H9 (cell line): ENCODE measurements at regions not wholly inside any gene's neighbourhood (a gene's known extent, or its start where the extent isn't known, plus 50 kb on each side); places are given as distances from the start of the nearest gene placed in this dataset.
A peak's percentile ranks its signal among the peaks of the same experiment; 100 is the strongest.

ENCODE experiments used
- DNase-seq: peaks from one replicate; pipeline ENCODE4 v3.0.0-alpha.2; 2017
- H2AFZ ChIP-seq: one replicate; pipeline ENCODE4 v1.6.1; 2013; ENCODE audit warnings: mild to moderate bottlenecking, low read length, control low read depth, moderate library complexity
- H2AK5ac ChIP-seq: 2 replicates; pipeline ENCODE4 v1.6.1; 2013; ENCODE audit warnings: low read length, control low read depth, mixed read lengths; ENCODE audit not compliant: insufficient read length
- H2BK120ac ChIP-seq: one replicate; pipeline ENCODE4 v1.6.1; 2013; ENCODE audit warnings: low read depth, mild to moderate bottlenecking, low read length, control low read depth, inconsistent platforms; ENCODE audit not compliant: poor library complexity, severe bottlenecking
- H2BK12ac ChIP-seq: 2 replicates; pipeline ENCODE4 v1.6.1; 2013; ENCODE audit warnings: low read length, control low read depth, mixed read lengths, low read depth; ENCODE audit not compliant: insufficient read length
- H2BK15ac ChIP-seq: 2 replicates; pipeline ENCODE4 v1.6.1; 2013; ENCODE audit warnings: low read depth, low read length, control low read depth
- H2BK20ac ChIP-seq: one replicate; pipeline ENCODE4 v1.6.1; 2013; ENCODE audit warnings: low read depth, mild to moderate bottlenecking, low read length, control low read depth, inconsistent platforms; ENCODE audit not compliant: poor library complexity, severe bottlenecking
- H2BK5ac ChIP-seq: 2 replicates; pipeline ENCODE4 v1.6.1; 2013; ENCODE audit warnings: low read length, control low read depth, mixed read lengths; ENCODE audit not compliant: insufficient read length
- H3K14ac ChIP-seq: 2 replicates; pipeline ENCODE4 v1.6.1; 2013; ENCODE audit warnings: low read length, control low read depth; ENCODE audit not compliant: insufficient read depth
- H3K18ac ChIP-seq: 2 replicates; pipeline ENCODE4 v1.6.1; 2013; ENCODE audit warnings: low read depth, mild to moderate bottlenecking, mixed read lengths, low read length, control low read depth; ENCODE audit not compliant: insufficient read length
- H3K23ac ChIP-seq: 2 replicates; pipeline ENCODE4 v1.6.1; 2013; ENCODE audit warnings: low read length, control low read depth, mixed read lengths, low read depth; ENCODE audit not compliant: insufficient read length
- H3K23me2 ChIP-seq: 2 replicates; pipeline ENCODE4 v1.6.1; 2013; ENCODE audit warnings: low read depth, mild to moderate bottlenecking, mixed read lengths, low read length, control low read depth; ENCODE audit not compliant: insufficient read length, poor library complexity, severe bottlenecking
- H3K27ac ChIP-seq: 2 replicates; pipeline ENCODE4 v1.5.1; 2013; ENCODE audit warnings: low read length, control low read depth, mixed read lengths, low read depth; ENCODE audit not compliant: insufficient read length
- H3K27me3 ChIP-seq: 2 replicates; pipeline ENCODE4 v1.6.1; 2013; ENCODE audit warnings: low read length, control low read depth, inconsistent platforms; ENCODE audit not compliant: insufficient read depth
- H3K4ac ChIP-seq: 2 replicates; pipeline ENCODE4 v1.6.1; 2013; ENCODE audit warnings: low read depth, mild to moderate bottlenecking, control low read depth, inconsistent platforms, low read length, moderate library complexity
- H3K4me1 ChIP-seq: 2 replicates; pipeline ENCODE4 v1.6.1; 2013; ENCODE audit warnings: low read length, control low read depth, inconsistent platforms; ENCODE audit not compliant: insufficient read depth
- H3K4me2 ChIP-seq: 2 replicates; pipeline ENCODE4 v1.6.1; 2013; ENCODE audit warnings: low read length, control low read depth, mixed read lengths; ENCODE audit not compliant: insufficient read length, insufficient read depth
- H3K56ac ChIP-seq: 2 replicates; pipeline ENCODE4 v1.6.1; 2013; ENCODE audit warnings: low read depth, mild to moderate bottlenecking, mixed read lengths, low read length, control low read depth; ENCODE audit not compliant: insufficient read length
- H3K79me1 ChIP-seq: 2 replicates; pipeline ENCODE4 v1.6.1; 2013; ENCODE audit warnings: low read depth, mild to moderate bottlenecking, moderate library complexity, low read length, control low read depth, inconsistent platforms; ENCODE audit not compliant: insufficient read depth, poor library complexity, severe bottlenecking
- H3K79me2 ChIP-seq: 2 replicates; pipeline ENCODE4 v1.6.1; 2013; ENCODE audit warnings: low read length, control low read depth, inconsistent platforms; ENCODE audit not compliant: insufficient read depth
- H3K9ac ChIP-seq: 2 replicates; pipeline ENCODE4 v1.6.1; 2013; ENCODE audit warnings: low read length, control low read depth, mixed read lengths; ENCODE audit not compliant: insufficient read length; ENCODE audit errors: extremely low read depth
- H3K9me3 ChIP-seq: one replicate; pipeline ENCODE4 v1.6.1; 2013; ENCODE audit warnings: low read depth, low read length, inconsistent platforms; ENCODE audit not compliant: control insufficient read depth
- H3T11ph ChIP-seq: one replicate; pipeline ENCODE4 v1.6.1; 2013; ENCODE audit warnings: mild to moderate bottlenecking, low read length, control low read depth, inconsistent platforms
- H4K20me1 ChIP-seq: one replicate; pipeline ENCODE4 v1.6.1; 2013; ENCODE audit not compliant: control insufficient read depth, insufficient read length, insufficient read depth
- H4K5ac ChIP-seq: 2 replicates; pipeline ENCODE4 v1.6.1; 2013; ENCODE audit warnings: low read depth, mild to moderate bottlenecking, mixed read lengths, low read length, control low read depth; ENCODE audit not compliant: insufficient read length
- H4K8ac ChIP-seq: replicated peaks from 2 replicates; pipeline ENCODE4 v1.6.1; 2013; ENCODE audit warnings: low read length, control low read depth, mixed read lengths, low read depth; ENCODE audit not compliant: insufficient read length
- H4K91ac ChIP-seq: 2 replicates; pipeline ENCODE4 v1.6.1; 2013; ENCODE audit warnings: low read depth, mild to moderate bottlenecking, moderate library complexity, mixed read lengths, low read length, control low read depth; ENCODE audit not compliant: insufficient read length
- H3K27ac Mint-ChIP-seq, 3 experiments: 2 replicates in 2 of 3; 3 replicates in 1 of 3; pipeline ENCODE4 v1.8.0; 2020 to 2021; ENCODE audit warnings: mixed read lengths in 3 of 3, mild to moderate bottlenecking in 1 of 3, moderate library complexity in 1 of 3
- H3K27me3 Mint-ChIP-seq: 2 replicates; pipeline ENCODE4 v1.8.0; 2021; ENCODE audit warnings: low read depth, mild to moderate bottlenecking, moderate library complexity, mixed read lengths
- H3K36me3 Mint-ChIP-seq, 3 experiments: 2 replicates in 2 of 3; 3 replicates in 1 of 3; pipeline ENCODE4 v1.8.0; 2020 to 2021; ENCODE audit warnings: low read depth in 3 of 3, mixed read lengths in 3 of 3; ENCODE audit not compliant: insufficient read depth in 1 of 3
- H3K4me1 Mint-ChIP-seq, 2 experiments: 2 replicates each; pipeline ENCODE4 v1.8.0; 2020; ENCODE audit warnings: mixed read lengths in 2 of 2
- H3K4me3 Mint-ChIP-seq, 2 experiments: 2 replicates in 1 of 2; 3 replicates in 1 of 2; pipeline ENCODE4 v1.8.0; 2020 to 2021; ENCODE audit warnings: mild to moderate bottlenecking in 2 of 2, mixed read lengths in 2 of 2, moderate library complexity in 1 of 2
- H3K9me3 Mint-ChIP-seq, 2 experiments: 2 replicates in 1 of 2; 3 replicates in 1 of 2; pipeline ENCODE4 v1.8.0; 2020; ENCODE audit warnings: mild to moderate bottlenecking in 2 of 2, mixed read lengths in 2 of 2, moderate library complexity in 1 of 2
- WGBS: extraction: QIAGEN DNeasy Blood & Tissue Kit; methylation state at CpG from one replicate; pipeline ENCODE4 v1.1.7; 2013; ENCODE audit warnings: missing lambda C conversion rate, low lambda C conversion rate, mixed read lengths; ENCODE audit not compliant: insufficient read length; ENCODE audit errors: extremely low coverage; 5-methylcytosine and 5-hydroxymethylcytosine counted together
- TF ChIP-seq, protein P1 (sequence below): fragments of 200-600 bp; sonication (generic); conservative IDR thresholded peaks from 3 replicates; pipeline ENCODE4 v1.8.0; 2021; ENCODE audit warnings: antibody characterized with exemption, mild to moderate bottlenecking

DNA sequence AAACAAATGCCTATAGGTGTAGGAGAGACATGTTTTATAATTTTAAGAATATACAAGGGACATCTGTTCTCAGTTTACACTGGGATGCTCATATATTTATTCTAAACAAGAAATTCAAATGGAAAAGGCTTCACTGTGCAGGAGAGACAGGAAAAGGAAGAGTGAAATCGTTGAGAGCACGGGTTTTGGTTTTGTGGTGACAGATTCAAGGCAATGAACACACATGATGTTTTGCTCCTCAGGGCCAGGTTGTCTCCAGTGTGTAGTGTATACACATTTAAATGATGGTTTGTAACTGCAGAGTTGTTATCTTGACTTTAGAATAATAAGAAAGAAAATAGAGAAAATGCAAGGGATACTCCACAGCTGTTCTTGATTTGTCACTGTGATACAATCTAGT is 73.7 kb downstream of the S1PR1 start:
- H2BK12ac ChIP-seq, result no peak overlapping the region
- peaks cover 7% of the 10 kb centered on the region for H3K23me2 ChIP-seq
- H3K27ac ChIP-seq, result no peak overlapping the region
- no peak overlapping the region for H4K5ac ChIP-seq
- peaks cover 27% of the 10 kb centered on the region for H3K27me3 Mint-ChIP-seq
- no peaks in the 10 kb centered on the region for H3K79me1 ChIP-seq
- no peak overlapping the region for H3K14ac ChIP-seq
- H2BK120ac ChIP-seq, result no peak overlapping the region
- H3K56ac ChIP-seq, result no peak overlapping the region
- no peaks in the 10 kb centered on the region for H3K9me3 ChIP-seq
- H3K4me1 ChIP-seq, result peaks cover 3% of the 10 kb centered on the region; the same call in 1 of the 2 replicates
- no CpG with 5 or more reads among the region's 2 CpGs for WGBS
- no peaks in the 10 kb centered on the region for H3K9me3 Mint-ChIP-seq
- H3K4me1 Mint-ChIP-seq, result peaks cover 20 to 23% of the 10 kb centered on the region in 2 experiments
- peak overlapping the region; percentile 97 for H3K4me2 ChIP-seq
- no peak overlapping the region for H2AFZ ChIP-seq
- no peak overlapping the region; a peak in 1 of 7 replicates for H3K27ac Mint-ChIP-seq
- H4K91ac ChIP-seq, result no peak overlapping the region
- no peak overlapping the region for H2BK20ac ChIP-seq
- no peak overlapping the region for H3K23ac ChIP-seq
- H3K4me3 Mint-ChIP-seq, result no peak overlapping the region
- no peak for DNase-seq
- H2BK5ac ChIP-seq, result no peak overlapping the region
- H3K36me3 Mint-ChIP-seq, result no peaks in the 10 kb centered on the region; a peak in 1 of 7 replicates
- no peaks in the 10 kb centered on the region for H4K20me1 ChIP-seq
- no peak overlapping the region for H2BK15ac ChIP-seq
- H3K27me3 ChIP-seq, result no peaks in the 10 kb centered on the region
- no peak overlapping the region for H3K18ac ChIP-seq
- no peak overlapping the region for H4K8ac ChIP-seq
- H2AK5ac ChIP-seq, result no peak overlapping the region
- TF ChIP-seq, protein P1, sequence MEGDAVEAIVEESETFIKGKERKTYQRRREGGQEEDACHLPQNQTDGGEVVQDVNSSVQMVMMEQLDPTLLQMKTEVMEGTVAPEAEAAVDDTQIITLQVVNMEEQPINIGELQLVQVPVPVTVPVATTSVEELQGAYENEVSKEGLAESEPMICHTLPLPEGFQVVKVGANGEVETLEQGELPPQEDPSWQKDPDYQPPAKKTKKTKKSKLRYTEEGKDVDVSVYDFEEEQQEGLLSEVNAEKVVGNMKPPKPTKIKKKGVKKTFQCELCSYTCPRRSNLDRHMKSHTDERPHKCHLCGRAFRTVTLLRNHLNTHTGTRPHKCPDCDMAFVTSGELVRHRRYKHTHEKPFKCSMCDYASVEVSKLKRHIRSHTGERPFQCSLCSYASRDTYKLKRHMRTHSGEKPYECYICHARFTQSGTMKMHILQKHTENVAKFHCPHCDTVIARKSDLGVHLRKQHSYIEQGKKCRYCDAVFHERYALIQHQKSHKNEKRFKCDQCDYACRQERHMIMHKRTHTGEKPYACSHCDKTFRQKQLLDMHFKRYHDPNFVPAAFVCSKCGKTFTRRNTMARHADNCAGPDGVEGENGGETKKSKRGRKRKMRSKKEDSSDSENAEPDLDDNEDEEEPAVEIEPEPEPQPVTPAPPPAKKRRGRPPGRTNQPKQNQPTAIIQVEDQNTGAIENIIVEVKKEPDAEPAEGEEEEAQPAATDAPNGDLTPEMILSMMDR, result no peak
- no peak overlapping the region for H3T11ph ChIP-seq
- no peak overlapping the region for H3K9ac ChIP-seq
- no peak overlapping the region for H3K4ac ChIP-seq
- H3K79me2 ChIP-seq, result no peaks in the 10 kb centered on the region
